RWPE1 (cell line): ENCODE measurements at regions not wholly inside any gene's neighbourhood (a gene's known extent, or its start where the extent isn't known, plus 50 kb on each side); places are given as distances from the start of the nearest gene placed in this dataset.

Experiments
- CTCF ChIA-PET: fragments of 350-600 bp; sonication (Branson Sonifier 250); formaldehyde crosslinking; extraction: SDS; loops from one replicate; lab custom pipeline; 2021; lab: Yijun Ruan, JAX
- POLR2A ChIA-PET: fragments of 400-600 bp; formaldehyde crosslinking; extraction: SDS; loops from one replicate; lab custom pipeline; 2020; ENCODE audit warnings: antibody characterized with exemption; ENCODE audit not compliant: low non-redundant PET; lab: Yijun Ruan, JAX
- DNase-seq: peaks from one replicate; pipeline ENCODE4 v3.0.0; 2012; ENCODE audit warnings: low spot score
- H3K27ac ChIP-seq: fragments of 450-650 bp; 2 replicates; pipeline ENCODE4 v1.5.1; 2017
- CTCF ChIP-seq: fragments of 450-650 bp; conservative IDR thresholded peaks from 2 replicates; pipeline ENCODE4 v1.5.1; 2017; ENCODE audit warnings: low read depth, mild to moderate bottlenecking

GRCh38 chr12:25827141-25827540, 131.3 kb upstream of the RASSF8 start:
- ChIA-PET POLR2A (no interaction called here), CTCF (no interaction called here)
- DNase-seq: no peak
- H3K27ac ChIP-seq: no peak overlapping the region
- no peak for TF ChIP-seq CTCF

- ChIA-PET CTCF (no interaction called here), POLR2A (no interaction called here)
- TF ChIP-seq CTCF: no peak
- no peak overlapping the region for H3K27ac ChIP-seq
- DNase-seq: no peak
These were observed 130.7 kb upstream of the RASSF8 start for GRCh38 chr12:25827747-25828146.

GRCh38 chr12:25828188-25828587, 130.3 kb upstream of the RASSF8 start:
- CTCF ChIA-PET: no interaction called here
- no peak for TF ChIP-seq CTCF
- no peak for DNase-seq
- no peak overlapping the region for H3K27ac ChIP-seq
- POLR2A ChIA-PET: no interaction called here

- TF ChIP-seq CTCF: no peak
- no peak overlapping the region for H3K27ac ChIP-seq
- ChIA-PET CTCF (no interaction called here), POLR2A (no interaction called here)
- peak; percentile 44 for DNase-seq
These were observed 129.3 kb upstream of the RASSF8 start for GRCh38 chr12:25829192-25829591.

- no peak overlapping the region for H3K27ac ChIP-seq
- ChIA-PET CTCF (no interaction called here), POLR2A (no interaction called here)
- no peak for DNase-seq
- TF ChIP-seq CTCF: no peak
These were observed 128.0 kb upstream of the RASSF8 start for GRCh38 chr12:25830456-25830855.

GRCh38 chr12:25833657-25834056, 124.8 kb upstream of the RASSF8 start:
- POLR2A ChIA-PET: no interaction called here
- H3K27ac ChIP-seq: no peak overlapping the region
- TF ChIP-seq CTCF: no peak
- CTCF ChIA-PET: interaction anchor here (0.6 to 0.8 kb wide), 2 partner anchors 390 to 833 kb away, joined by 3 to 7 read pairs; no protein-coding TSS in a partner anchor
- DNase-seq: no peak
